GM19467 (cell line): ENCODE measurements at regions not wholly inside any gene's neighbourhood (a gene's known extent, or its start where the extent isn't known, plus 50 kb on each side); places are given as distances from the start of the nearest gene placed in this dataset.
"Not testable (repeated sequence)": the region's sequence is repeated elsewhere in the genome, so short reads cannot be mapped to it uniquely, and the experiment has no call there.

Experiments
- ATAC-seq: cut with Tn5 transposase; IDR thresholded peaks from one replicate; pipeline ENCODE4 v1.9.1; 2021; ENCODE audit warnings: mild to moderate bottlenecking, moderate library complexity; ENCODE audit not compliant: unreplicated experiment

- ATAC-seq = no peak
Measured at GRCh38 chr14:52202151-52202550, 65.3 kb upstream of the PTGDR start.

DNA sequence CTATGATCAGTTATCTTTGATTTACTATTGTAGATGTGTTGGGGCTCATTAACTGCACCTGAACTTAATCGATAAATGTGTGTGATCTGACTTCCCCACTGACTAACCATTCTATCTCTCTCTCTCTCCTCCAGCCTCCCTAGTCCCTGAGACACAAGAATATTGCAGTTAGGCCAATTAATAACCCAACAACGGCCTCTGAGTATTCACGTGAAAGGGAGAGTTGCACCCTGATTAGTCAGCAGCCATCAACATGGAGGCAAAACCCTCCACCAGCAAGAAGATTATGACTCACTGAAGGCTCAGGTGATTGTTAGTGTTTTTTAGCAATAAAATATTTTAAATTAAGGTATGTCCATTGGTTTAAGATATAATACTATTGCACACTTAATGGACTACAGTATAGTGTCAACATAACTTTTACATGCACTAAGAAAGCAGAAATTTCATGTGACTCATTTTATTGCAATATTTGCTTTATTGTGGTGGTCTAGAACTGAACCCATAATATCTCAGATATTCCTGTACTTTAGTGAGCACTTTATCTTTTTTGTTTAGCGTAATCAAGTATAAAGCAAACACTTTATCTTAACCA, 77.1 kb upstream of the PTGDR start:
- ATAC-seq = no peak

DNA sequence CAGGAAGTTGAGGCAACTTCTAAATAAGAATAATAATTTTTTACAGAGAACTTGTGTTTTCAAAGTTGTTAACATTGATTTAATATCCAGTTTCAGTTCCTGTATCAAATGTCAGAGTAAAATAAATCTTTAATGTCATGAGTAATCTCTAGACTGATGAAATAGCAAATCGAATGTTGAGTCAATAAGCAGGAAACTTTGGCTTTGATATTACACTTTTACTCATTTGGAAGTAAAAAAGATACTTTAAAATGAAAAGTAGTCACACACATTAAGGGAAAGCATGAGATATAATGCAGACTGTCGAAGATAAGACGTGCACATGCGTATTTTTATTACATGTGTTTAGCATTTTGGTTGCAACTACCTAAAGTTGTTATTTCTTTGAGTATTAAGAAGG, 78.2 kb upstream of the PTGDR start:
- no peak for ATAC-seq

DNA sequence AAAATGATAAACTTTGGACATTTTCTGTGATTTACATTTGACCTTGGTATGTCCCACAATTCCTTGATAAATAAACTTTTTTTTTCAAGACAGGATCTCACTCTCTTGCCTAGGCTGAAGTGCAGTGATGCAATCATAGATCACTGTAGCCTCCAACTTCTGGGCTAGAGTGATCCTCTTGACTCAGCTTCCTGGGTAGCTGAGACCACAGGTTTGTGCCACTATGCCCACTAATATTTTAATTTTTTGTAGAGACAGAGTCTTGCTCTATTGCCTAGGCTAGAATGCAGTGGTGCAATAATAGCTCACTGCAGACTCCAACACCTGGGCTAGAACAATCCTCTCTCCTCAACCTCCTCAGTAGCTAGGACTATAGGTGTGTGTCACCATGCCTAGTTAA, 79.1 kb upstream of the PTGDR start:
- ATAC-seq = no peak

GRCh38 chr14:52185178-52185577, 82.3 kb upstream of the PTGDR start:
- no peak for ATAC-seq

GRCh38 chr14:52182853-52183252, 84.6 kb upstream of the PTGDR start:
- ATAC-seq = no peak

DNA sequence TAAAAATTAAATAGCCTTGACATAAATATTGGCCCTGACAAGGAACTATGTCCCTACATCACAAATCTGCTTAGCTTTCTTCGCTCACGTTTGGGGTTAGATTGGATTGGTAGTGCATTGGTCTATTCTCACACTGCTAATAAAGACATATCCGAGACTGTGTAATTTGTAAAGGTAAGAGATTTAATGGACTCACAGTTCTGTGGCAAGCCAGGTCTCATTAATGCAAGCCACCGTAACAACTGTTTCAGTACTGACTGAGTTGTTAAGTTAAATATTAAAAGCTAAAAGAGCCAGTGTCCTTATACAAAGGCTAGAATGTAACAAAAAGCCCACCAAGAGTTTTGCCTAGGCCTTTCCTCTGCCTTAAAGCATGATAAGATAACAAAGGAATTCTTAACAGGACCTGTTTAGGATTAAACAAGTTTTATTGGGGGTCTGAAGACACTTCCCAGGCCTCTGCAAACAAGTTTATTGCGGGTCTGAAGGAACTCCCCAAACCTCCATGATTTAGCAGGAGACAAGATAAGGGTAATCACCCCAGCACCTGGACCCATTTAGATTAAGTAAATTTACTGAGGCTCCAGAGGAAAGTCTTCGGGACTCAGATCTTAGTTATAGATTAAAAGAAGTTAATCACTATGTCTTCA, 88.2 kb upstream of the PTGDR start:
- no peak for ATAC-seq

DNA sequence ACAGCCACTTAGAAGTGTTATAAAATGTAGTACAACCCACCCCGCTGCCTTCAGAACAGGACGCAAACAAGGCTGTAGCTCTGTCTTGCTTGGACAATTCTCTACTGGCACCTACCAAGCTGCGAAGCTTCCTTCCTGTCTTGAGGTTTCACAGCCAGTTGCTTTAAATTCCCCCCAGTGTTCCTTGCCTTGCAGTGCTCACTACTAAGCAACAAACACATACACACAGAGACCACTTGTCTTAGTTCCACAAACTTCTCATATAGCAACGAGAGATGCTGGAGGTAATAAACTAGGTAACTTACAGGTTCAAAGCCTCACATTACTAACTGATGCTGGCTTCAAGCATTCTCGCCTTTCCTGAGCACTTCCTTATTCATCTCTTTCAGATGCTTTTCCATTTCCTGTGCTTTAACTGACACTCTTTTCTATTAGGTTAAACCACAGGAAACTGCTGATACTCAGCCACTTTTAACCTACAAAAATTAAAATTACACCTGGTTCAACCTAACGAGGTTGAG, 91.5 kb upstream of the PTGDR start:
- ATAC-seq = peak; percentile 89

GRCh38 chr14:52171932-52172331, 95.6 kb upstream of the PTGDR start:
- ATAC-seq = not testable (repeated sequence)

- no peak for ATAC-seq
Measured at GRCh38 chr14:52166822-52167221, 98.0 kb upstream of the NID2 start.

DNA sequence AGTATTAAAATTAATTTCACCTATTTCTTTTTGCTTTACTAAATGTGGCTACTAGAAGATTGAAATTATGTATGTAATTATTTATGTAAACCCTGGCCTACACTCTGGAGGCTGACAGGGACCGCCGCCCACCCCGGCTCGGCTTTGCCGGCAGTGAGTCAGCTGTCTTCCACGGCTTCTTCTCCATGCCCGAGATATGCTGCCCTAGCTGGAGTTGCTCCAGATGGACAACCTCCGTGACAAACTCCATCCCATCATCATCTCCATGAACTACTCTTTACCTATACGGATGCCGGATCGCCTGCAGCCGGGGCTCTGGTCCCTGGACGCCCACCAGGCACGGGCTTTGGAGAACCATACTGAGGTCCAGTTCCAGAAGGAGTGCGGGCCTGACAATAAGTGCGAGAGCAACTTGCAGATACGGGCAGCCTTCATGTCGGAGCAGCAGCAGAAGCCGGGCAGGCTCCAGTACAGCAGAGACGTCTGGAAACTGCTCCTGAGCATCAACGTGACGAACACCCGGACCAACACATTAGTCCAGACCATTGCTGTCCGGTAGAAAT, 86.9 kb upstream of the NID2 start:
- ATAC-seq = no peak

DNA sequence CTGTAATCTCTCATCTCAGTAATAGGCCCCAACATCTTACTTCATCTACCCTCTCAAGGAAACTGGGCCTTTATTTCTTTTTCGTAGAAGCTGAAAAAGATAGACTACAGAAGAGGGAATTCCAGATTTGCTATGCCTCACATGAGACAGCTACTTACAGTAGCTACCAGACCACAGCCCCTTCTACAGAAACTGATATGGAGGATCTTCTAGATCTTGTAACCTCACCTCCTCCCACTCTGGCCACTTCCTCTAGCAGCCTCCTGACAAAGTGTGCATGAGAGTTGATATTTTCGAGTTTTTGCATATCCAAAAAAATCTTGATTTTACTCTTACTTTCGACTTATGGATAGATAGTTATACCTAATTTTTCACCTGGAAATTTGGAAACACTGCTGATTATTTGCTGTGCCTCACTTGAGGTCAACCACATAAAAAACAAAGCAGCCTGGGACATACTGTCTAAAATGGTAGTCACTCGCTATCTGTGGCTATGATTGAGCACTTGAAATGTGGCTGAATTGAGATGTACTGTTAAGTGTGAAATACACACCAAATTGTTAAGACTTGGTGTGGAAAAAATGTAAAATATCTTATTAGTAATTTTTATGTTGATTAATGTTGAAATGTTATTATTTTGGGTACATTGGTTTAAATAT, 86.3 kb upstream of the NID2 start:
- no peak for ATAC-seq

- no peak for ATAC-seq
Measured at GRCh38 chr14:52153939-52154338, 85.1 kb upstream of the NID2 start.

DNA sequence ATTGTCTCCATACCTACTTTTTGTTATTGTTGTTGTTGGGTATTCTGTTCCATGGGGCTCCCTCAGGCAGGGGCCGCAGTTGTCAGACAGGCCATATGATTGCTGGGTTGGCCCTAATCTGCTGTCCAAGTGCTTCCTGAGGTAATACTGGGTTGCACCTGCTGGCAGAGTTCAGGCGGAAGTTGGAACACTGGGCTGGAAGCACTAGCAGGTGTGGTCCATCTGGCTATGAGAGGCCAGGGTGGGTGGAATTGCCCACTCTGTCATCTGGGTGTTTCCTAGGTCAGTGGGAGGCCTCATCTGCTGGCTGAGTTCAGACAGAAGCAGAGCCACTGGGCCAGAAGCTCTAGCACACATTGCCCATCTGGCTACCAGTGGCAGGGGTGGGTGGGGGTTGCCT, 81.3 kb upstream of the NID2 start:
- ATAC-seq = no peak

GRCh38 chr14:52148371-52148770, 79.5 kb upstream of the NID2 start:
- ATAC-seq = no peak

DNA sequence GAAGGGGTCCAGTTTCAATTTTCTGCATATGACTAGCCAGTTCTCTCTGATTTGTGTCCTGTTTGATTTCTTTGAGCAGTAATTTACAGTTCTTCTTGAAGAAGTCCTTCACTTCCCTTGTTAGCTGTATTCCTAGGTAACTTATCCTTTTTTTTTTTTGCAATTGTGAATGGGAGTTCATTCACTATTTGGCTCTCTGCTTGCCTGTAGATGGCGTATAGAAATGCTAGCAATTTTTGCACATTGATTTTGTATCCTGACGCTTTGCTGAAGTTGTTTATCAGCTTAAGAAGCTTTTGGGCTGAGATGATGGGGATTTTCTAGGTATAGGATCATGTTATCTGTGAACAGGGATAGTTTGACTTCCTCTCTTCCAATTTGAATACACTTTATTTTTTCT, 77.6 kb upstream of the NID2 start:
- ATAC-seq = no peak

DNA sequence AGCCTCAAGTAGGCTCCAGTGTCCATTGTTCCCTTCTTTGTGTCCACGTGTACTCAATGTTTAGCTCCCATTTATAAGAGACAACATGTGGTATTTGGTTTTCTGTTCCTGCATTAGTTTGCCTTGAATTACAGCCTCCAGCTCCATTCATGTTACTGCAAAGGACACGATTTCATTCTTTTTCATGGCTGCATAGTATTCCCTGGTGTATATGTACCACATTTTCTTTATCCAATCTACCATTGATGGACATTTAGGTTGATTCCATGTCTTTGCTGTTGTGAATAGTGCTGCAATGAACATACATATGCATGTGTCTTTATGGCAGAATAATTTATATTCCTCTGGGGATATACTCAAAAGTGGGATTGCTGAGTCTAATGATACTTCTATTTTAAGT, 75.2 kb upstream of the NID2 start:
- not testable (repeated sequence) for ATAC-seq

DNA sequence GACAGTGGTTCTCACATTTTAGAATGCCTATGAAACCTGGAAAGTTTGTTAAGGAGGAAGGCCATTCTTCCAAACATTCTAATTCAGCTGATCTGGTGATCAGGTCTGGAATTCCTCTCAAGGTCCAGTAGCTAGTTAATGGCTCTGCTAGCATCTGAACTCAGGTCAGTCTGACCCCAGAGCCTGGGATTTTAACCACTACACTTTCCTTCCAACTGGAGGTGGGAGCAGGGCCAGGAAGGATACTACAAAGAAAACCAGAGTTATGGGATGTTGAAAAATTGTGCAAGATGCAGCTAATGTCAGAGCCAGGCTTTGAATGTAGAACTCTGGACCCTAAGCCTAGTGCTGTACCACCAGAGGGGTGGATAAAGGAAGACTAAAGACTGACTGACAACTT, 73.6 kb upstream of the NID2 start:
- ATAC-seq = no peak

- no peak for ATAC-seq
Measured at GRCh38 chr14:52131640-52132320, 62.9 kb upstream of the NID2 start.

- ATAC-seq = no peak
Measured at GRCh38 chr14:52129721-52130120, 60.9 kb upstream of the NID2 start.

DNA sequence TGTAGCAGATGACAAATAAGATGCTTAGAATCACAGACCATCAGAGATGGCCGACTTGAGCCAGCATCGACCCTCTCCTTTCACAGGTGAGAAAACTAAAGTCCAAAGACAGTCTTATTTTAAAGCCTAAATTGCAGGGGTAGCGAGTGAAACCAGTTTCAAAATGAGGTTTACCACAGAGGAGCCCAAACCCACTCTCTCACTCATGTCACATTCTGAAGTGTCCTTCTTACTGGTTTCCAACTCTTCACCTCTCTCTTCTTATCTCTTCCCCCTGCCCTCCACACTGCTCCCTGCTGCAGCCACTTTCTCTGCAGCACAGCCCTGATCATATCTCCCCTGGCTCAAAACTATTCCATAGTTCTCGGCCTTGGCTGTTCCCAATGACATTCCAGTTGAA, 57.0 kb upstream of the NID2 start:
- ATAC-seq = no peak
